ENCODE measurements at regions not wholly inside any gene's neighbourhood (a gene's known extent, or its start where the extent isn't known, plus 50 kb on each side); places are given as distances from the start of the nearest gene placed in this dataset.

DNA sequence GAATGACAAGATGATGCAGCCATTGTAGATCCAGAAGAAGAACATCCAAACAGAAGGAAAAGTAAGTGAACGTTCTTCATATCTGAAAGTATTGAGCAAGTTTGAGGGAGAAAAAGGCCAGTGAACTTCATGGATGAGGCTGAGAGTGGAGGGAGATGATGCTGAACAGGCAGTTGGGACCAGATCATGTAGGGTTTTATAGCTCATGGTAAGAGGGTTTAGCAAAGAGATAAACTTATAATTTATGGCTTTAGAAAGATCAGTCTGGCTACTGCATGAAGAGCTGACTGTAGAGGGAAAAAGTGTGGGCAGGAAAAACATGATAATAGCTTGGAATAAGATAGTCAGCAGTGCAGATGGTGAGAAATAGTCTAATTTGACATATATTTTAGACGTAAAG is 192.6 kb upstream of the LPP start:
- ChIA-PET RAD21 (ENCODE audit: low non-redundant PET in 1 of 2, low total read pairs in 2 of 2, uncharacterized antibody in 2 of 2, unreplicated experiment in 2 of 2) (no interaction called here), POLR2A (no interaction called here)
- H3K79me2 ChIP-seq (ENCODE audit: insufficient read depth, low read length) = no peaks in the 10 kb centered on the region

More for the DNA sequence above, 192.6 kb upstream of the LPP start:
- CTCF ChIA-PET = no interaction called here
- Histone ChIP-seq H3K4me2 (ENCODE audit: low read length) (no peak overlapping the region), H3K27me3 (ENCODE audit: insufficient read depth, low read length) (no peaks in the 10 kb centered on the region), H3K9ac (ENCODE audit: low read length) (no peak overlapping the region), H3K9me2 (ENCODE audit: insufficient read depth) (no peaks in the 10 kb centered on the region), H4K20me1 (ENCODE audit: insufficient read depth) (no peaks in the 10 kb centered on the region), H3K4me3 (replicated peaks in 1 of 2; ENCODE audit: low read depth in 1 of 2, low read length in 2 of 2) (no peak overlapping the region), H3K27ac (ENCODE audit: low read depth, low read length) (no peak overlapping the region), H2AFZ (ENCODE audit: low read depth, low read length, poor library complexity, severe bottlenecking) (no peak overlapping the region), H3K9me3 (ENCODE audit: control insufficient read depth in 1 of 2, insufficient read depth in 1 of 2, low read depth in 1 of 2, low read length in 2 of 2) (no peaks in the 10 kb centered on the region), H3K36me3 (ENCODE audit: control insufficient read depth in 1 of 2, insufficient read depth in 2 of 2, low read length in 2 of 2) (no peaks in the 10 kb centered on the region), H3K4me1 (ENCODE audit: control insufficient read depth in 1 of 2, insufficient read depth in 2 of 2, low read length in 2 of 2) (no peaks in the 10 kb centered on the region)
- no TSS peak for BruUV-seq (replicated peaks)
- TF ChIP-seq ZFX (IDR thresholded peaks at IDR 0.05) (no peak), YY1 (IDR thresholded peaks at IDR 0.05; ENCODE audit: extremely low read depth, insufficient replicate concordance, low read depth, low read length) (no peak), JUND (IDR thresholded peaks at IDR 0.05) (no peak), CBX3 (IDR thresholded peaks at IDR 0.05; ENCODE audit: low read depth) (no peak), EZH2 (IDR thresholded peaks at IDR 0.05) (no peak), TCF7L2 (IDR thresholded peaks at IDR 0.05; ENCODE audit: borderline replicate concordance, extremely low read depth, insufficient read depth, insufficient read length) (no peak), RAD21 (IDR thresholded peaks at IDR 0.05; ENCODE audit: low read depth) (no peak), ELF1 (IDR thresholded peaks at IDR 0.05; ENCODE audit: borderline replicate concordance, low read depth) (no peak), SP1 (IDR thresholded peaks at IDR 0.05; ENCODE audit: low read depth) (no peak), POLR2AphosphoS5 (IDR thresholded peaks at IDR 0.05; ENCODE audit: low read depth, low read length) (no peak), SIN3A (IDR thresholded peaks at IDR 0.05; ENCODE audit: low read depth) (no peak), EZH2phosphoT487 (IDR thresholded peaks at IDR 0.05; ENCODE audit: borderline replicate concordance) (no peak), FOSL1 (IDR thresholded peaks at IDR 0.05; ENCODE audit: low read depth) (no peak)
- TF ChIP-seq, protein P1, sequence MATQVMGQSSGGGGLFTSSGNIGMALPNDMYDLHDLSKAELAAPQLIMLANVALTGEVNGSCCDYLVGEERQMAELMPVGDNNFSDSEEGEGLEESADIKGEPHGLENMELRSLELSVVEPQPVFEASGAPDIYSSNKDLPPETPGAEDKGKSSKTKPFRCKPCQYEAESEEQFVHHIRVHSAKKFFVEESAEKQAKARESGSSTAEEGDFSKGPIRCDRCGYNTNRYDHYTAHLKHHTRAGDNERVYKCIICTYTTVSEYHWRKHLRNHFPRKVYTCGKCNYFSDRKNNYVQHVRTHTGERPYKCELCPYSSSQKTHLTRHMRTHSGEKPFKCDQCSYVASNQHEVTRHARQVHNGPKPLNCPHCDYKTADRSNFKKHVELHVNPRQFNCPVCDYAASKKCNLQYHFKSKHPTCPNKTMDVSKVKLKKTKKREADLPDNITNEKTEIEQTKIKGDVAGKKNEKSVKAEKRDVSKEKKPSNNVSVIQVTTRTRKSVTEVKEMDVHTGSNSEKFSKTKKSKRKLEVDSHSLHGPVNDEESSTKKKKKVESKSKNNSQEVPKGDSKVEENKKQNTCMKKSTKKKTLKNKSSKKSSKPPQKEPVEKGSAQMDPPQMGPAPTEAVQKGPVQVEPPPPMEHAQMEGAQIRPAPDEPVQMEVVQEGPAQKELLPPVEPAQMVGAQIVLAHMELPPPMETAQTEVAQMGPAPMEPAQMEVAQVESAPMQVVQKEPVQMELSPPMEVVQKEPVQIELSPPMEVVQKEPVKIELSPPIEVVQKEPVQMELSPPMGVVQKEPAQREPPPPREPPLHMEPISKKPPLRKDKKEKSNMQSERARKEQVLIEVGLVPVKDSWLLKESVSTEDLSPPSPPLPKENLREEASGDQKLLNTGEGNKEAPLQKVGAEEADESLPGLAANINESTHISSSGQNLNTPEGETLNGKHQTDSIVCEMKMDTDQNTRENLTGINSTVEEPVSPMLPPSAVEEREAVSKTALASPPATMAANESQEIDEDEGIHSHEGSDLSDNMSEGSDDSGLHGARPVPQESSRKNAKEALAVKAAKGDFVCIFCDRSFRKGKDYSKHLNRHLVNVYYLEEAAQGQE (IDR thresholded peaks at IDR 0.05; ENCODE audit: low read depth) = no peak
- TF ChIP-seq, protein P2, sequence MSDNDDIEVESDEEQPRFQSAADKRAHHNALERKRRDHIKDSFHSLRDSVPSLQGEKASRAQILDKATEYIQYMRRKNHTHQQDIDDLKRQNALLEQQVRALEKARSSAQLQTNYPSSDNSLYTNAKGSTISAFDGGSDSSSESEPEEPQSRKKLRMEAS (IDR thresholded peaks at IDR 0.05) = no peak
- TF ChIP-seq, protein P3, sequence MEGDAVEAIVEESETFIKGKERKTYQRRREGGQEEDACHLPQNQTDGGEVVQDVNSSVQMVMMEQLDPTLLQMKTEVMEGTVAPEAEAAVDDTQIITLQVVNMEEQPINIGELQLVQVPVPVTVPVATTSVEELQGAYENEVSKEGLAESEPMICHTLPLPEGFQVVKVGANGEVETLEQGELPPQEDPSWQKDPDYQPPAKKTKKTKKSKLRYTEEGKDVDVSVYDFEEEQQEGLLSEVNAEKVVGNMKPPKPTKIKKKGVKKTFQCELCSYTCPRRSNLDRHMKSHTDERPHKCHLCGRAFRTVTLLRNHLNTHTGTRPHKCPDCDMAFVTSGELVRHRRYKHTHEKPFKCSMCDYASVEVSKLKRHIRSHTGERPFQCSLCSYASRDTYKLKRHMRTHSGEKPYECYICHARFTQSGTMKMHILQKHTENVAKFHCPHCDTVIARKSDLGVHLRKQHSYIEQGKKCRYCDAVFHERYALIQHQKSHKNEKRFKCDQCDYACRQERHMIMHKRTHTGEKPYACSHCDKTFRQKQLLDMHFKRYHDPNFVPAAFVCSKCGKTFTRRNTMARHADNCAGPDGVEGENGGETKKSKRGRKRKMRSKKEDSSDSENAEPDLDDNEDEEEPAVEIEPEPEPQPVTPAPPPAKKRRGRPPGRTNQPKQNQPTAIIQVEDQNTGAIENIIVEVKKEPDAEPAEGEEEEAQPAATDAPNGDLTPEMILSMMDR (IDR thresholded peaks at IDR 0.05 in 2 of 3, conservative IDR thresholded peaks at IDR 0.05 in 1 of 3; ENCODE audit: borderline replicate concordance in 1 of 3, insufficient read depth in 1 of 3, low read depth in 2 of 3, low read length in 2 of 3) = no peak
- ATAC-seq (no peak), DNase-seq (ENCODE audit: low read depth, low spot score) (no peak)
- intact Hi-C loops (cut with micrococcal nuclease) = loop anchor here (10.0 kb wide), 1 partner anchor 217 kb away; the partner anchor contains the start of gene BCL6

Data from HCT116 (cell line).